ENCODE measurements at regions not wholly inside any gene's neighbourhood (a gene's known extent, or its start where the extent isn't known, plus 50 kb on each side); places are given as distances from the start of the nearest gene placed in this dataset.

DNA sequence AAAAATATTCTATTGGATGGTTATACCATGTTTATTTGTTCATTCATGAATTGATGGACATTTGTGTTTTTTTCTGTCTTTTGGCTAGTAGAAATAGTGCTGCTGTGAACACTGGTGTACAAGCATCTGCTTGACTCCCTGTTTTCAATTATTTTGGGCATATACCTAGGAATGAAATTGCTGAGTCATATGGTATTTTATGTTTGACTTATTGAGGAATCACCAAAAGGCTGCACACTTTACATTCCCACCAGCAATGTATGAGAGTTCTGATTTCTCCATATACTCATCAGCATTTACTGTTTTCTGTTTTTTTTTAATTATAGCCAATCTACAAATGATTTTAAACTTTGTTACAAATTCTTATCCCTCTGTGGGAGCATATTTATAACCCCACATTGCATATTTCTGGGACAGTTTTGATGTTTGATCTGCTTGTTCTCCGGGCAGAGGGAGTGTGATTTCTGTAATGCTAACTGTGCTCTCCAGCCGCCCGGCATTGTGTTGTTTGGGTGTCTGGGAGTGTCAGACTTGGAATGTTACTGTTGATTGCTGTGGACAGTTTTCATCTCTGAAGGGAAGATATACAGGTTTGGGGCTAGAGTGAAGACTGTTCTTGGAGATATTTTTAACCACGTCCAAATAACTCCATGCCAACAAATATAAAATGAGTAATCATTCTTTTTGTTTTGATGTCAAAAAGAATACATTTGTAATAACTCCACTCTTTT is 60.5 kb upstream of the PGRMC2 start:
- no peak for ATAC-seq

GRCh38 chr4:128347175-128347868 is 59.7 kb upstream of the PGRMC2 start:
- ATAC-seq = no peak

GRCh38 chr4:128346054-128346716 is 58.6 kb upstream of the PGRMC2 start:
- no peak for ATAC-seq

DNA sequence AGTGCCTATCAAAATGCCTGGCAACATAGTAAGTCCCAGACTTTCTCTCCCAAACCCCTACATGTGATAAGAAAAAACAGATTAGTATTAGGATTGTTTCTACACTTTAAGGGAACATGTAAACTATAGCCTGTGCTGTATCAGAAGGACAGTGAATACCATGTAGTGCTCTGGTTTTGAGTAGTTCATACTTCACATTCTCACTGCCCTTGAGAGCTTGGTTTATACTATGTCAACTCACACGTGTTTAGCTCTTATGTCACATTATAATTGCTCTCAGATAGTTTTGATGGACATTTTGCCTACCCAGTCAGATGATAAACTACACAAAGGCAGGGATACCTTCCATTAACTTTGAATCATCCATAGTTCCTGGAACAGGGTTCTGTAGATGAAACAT is 58.0 kb upstream of the PGRMC2 start:
- no peak for ATAC-seq

- ATAC-seq = no peak
These were observed 55.1 kb upstream of the PGRMC2 start for GRCh38 chr4:128342762-128343161.

DNA sequence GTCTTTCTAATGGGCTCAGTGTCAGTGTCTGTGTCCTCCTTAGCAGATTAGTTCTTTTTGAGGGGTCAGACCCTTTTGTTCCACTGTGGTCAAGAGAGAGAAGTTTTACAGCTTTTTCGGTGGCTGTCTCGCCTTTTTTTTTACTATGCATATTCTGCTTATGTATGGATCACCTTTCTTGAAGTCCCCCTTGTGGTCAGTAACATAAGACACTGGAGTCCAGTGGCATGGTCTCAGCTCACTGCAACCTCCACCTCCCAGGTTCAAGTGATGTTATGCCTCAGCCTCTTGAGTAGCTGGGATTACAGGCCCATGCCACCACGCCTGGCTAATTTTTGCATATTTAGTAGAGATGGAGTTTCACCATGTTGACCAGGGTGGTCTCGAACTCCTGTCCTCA is 54.0 kb upstream of the PGRMC2 start:
- no peak for ATAC-seq

GRCh38 chr4:128338634-128339355 is 51.2 kb upstream of the PGRMC2 start:
- no peak for ATAC-seq

GRCh38 chr4:128337863-128338262 is 50.2 kb upstream of the PGRMC2 start:
- no peak for ATAC-seq

All from esophagus mucosa (tissue), 1 donor.